ENCODE measurements at regions not wholly inside any gene's neighbourhood (a gene's known extent, or its start where the extent isn't known, plus 50 kb on each side); places are given as distances from the start of the nearest gene placed in this dataset.

DNA sequence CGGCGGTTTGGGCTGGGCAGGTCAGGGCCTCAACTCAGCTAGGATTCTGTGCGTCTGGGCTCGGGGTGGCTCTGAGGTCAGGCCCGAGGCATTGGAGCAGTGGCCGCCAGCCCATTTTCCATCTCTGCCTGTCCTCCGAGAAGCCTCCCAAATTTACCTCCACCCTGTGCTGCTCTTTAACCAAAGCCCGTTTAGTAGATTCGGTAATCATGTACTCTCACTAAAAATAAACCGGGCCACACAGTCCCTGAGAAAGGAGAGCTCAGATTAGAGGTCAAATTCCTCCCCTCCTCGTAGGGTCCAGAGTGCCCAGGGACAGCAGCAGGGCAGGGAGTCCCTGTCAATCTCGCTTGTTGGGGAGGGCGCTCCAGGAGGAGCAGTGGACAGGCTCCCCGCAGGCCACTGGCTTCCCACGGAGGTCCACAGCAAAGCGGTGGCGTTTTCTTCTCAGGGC, 88.7 kb upstream of the CHST15 start:
- Histone ChIP-seq H3K9me3 (ENCODE audit: control insufficient read depth, insufficient read depth, low read length) (no peaks in the 10 kb centered on the region), H3F3A (ENCODE audit: control insufficient read depth, insufficient read depth) (0 out of 2 replicates have a peak, but pooled peaks cover 2% of the 10 kb centered on the region), H3K9me2 (replicated peaks; ENCODE audit: control insufficient read depth, low read length) (no peaks in the 10 kb centered on the region), H3K4me2 (ENCODE audit: low read length) (no peak overlapping the region), H3K36me3 (ENCODE audit: control insufficient read depth, low read length) (no peaks in the 10 kb centered on the region), H3K27ac (ENCODE audit: low read depth, low read length) (no peak overlapping the region), H4K20me1 (ENCODE audit: control insufficient read depth, insufficient read depth, low read depth, low read length) (no peaks in the 10 kb centered on the region), H3K4me1 (ENCODE audit: control insufficient read depth, low read length) (no peaks in the 10 kb centered on the region), H3K27me3 (ENCODE audit: control insufficient read depth, low read length) (no peaks in the 10 kb centered on the region), H3K79me2 (ENCODE audit: control insufficient read depth, low read length) (no peaks in the 10 kb centered on the region), H3K4me3 (ENCODE audit: low read length) (no peak overlapping the region)
- TF ChIP-seq, protein P1, sequence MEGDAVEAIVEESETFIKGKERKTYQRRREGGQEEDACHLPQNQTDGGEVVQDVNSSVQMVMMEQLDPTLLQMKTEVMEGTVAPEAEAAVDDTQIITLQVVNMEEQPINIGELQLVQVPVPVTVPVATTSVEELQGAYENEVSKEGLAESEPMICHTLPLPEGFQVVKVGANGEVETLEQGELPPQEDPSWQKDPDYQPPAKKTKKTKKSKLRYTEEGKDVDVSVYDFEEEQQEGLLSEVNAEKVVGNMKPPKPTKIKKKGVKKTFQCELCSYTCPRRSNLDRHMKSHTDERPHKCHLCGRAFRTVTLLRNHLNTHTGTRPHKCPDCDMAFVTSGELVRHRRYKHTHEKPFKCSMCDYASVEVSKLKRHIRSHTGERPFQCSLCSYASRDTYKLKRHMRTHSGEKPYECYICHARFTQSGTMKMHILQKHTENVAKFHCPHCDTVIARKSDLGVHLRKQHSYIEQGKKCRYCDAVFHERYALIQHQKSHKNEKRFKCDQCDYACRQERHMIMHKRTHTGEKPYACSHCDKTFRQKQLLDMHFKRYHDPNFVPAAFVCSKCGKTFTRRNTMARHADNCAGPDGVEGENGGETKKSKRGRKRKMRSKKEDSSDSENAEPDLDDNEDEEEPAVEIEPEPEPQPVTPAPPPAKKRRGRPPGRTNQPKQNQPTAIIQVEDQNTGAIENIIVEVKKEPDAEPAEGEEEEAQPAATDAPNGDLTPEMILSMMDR (IDR thresholded peaks at IDR 0.05; ENCODE audit: low read depth, low read length, poor library complexity, severe bottlenecking), result no peak
- no peak for TF ChIP-seq EZH2phosphoT487 (IDR thresholded peaks at IDR 0.05; ENCODE audit: borderline replicate concordance, low read length)

DNA sequence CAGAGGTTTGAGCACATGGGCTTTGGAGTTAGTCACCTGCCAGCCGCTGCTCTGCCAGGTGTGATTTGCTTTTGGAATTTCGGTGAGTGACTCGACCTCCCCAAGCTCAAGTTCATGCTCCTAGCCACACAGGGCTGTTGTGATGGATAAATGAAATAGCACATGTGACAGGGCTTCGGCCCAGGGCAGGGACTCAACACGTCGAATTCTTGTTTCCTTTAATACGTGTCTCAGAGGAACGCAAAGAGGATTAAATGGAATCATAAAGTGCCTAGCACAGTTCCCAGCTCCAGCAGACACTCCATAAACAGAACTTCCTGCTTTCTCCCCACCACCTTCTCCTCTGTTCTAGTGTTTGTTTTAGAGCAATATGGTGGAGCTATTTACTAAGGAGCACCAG, 88.3 kb upstream of the CHST15 start:
- H3K4me2 ChIP-seq (ENCODE audit: low read length), result no peak overlapping the region
- 0 out of 2 replicates have a peak, but pooled peaks cover 2% of the 10 kb centered on the region for H3F3A ChIP-seq (ENCODE audit: control insufficient read depth, insufficient read depth)
- H3K79me2 ChIP-seq (ENCODE audit: control insufficient read depth, low read length), result no peaks in the 10 kb centered on the region
- H3K36me3 ChIP-seq (ENCODE audit: control insufficient read depth, low read length), result no peaks in the 10 kb centered on the region
- H3K27ac ChIP-seq (ENCODE audit: low read depth, low read length), result no peak overlapping the region
- no peak overlapping the region for H3K4me3 ChIP-seq (ENCODE audit: low read length)
- TF ChIP-seq, protein P1 (IDR thresholded peaks at IDR 0.05; ENCODE audit: low read depth, low read length, poor library complexity, severe bottlenecking), result no peak
- no peak for TF ChIP-seq EZH2phosphoT487 (IDR thresholded peaks at IDR 0.05; ENCODE audit: borderline replicate concordance, low read length)
- H3K27me3 ChIP-seq (ENCODE audit: control insufficient read depth, low read length), result no peaks in the 10 kb centered on the region
- no peaks in the 10 kb centered on the region for H4K20me1 ChIP-seq (ENCODE audit: control insufficient read depth, insufficient read depth, low read depth, low read length)
- H3K9me2 ChIP-seq (replicated peaks; ENCODE audit: control insufficient read depth, low read length), result no peaks in the 10 kb centered on the region
- H3K9me3 ChIP-seq (ENCODE audit: control insufficient read depth, insufficient read depth, low read length), result no peaks in the 10 kb centered on the region
- H3K4me1 ChIP-seq (ENCODE audit: control insufficient read depth, low read length), result no peaks in the 10 kb centered on the region

- Histone ChIP-seq H3K9me2 (replicated peaks; ENCODE audit: control insufficient read depth, low read length) (no peaks in the 10 kb centered on the region), H3K27ac (ENCODE audit: low read depth, low read length) (no peak overlapping the region), H3K36me3 (ENCODE audit: control insufficient read depth, low read length) (no peaks in the 10 kb centered on the region), H3K9me3 (ENCODE audit: control insufficient read depth, insufficient read depth, low read length) (no peaks in the 10 kb centered on the region), H3K4me3 (ENCODE audit: low read length) (no peak overlapping the region), H3K4me2 (ENCODE audit: low read length) (no peak overlapping the region), H3K79me2 (ENCODE audit: control insufficient read depth, low read length) (no peaks in the 10 kb centered on the region), H4K20me1 (ENCODE audit: control insufficient read depth, insufficient read depth, low read depth, low read length) (no peaks in the 10 kb centered on the region), H3K27me3 (ENCODE audit: control insufficient read depth, low read length) (0 out of 2 replicates have a peak, but pooled peaks cover 2% of the 10 kb centered on the region), H3F3A (ENCODE audit: control insufficient read depth, insufficient read depth) (0 out of 2 replicates have a peak, but pooled peaks cover 2% of the 10 kb centered on the region), H3K4me1 (ENCODE audit: control insufficient read depth, low read length) (peaks cover 4% of the 10 kb centered on the region)
- TF ChIP-seq, protein P1 (IDR thresholded peaks at IDR 0.05; ENCODE audit: low read depth, low read length, poor library complexity, severe bottlenecking), result no peak
- no peak for TF ChIP-seq EZH2phosphoT487 (IDR thresholded peaks at IDR 0.05; ENCODE audit: borderline replicate concordance, low read length)
Measured at GRCh38 chr10:124180947-124181549, 87.7 kb upstream of the CHST15 start.
